Liver (tissue), 7 donors: ENCODE measurements at regions not wholly inside any gene's neighbourhood (a gene's known extent, or its start where the extent isn't known, plus 50 kb on each side); places are given as distances from the start of the nearest gene placed in this dataset.

Experiments
- DNase-seq: peaks from one replicate; pipeline ENCODE4 v3.0.0-alpha.2; 2017; ENCODE audit warnings: low spot score
- H3K27ac ChIP-seq, 2 donors: one replicate each; pipeline ENCODE4 v1.7.0; 2013; ENCODE audit warnings: inconsistent platforms in 2 of 2, low read length in 2 of 2, control low read depth in 1 of 2, low read depth in 1 of 2, mild to moderate bottlenecking in 1 of 2
- H3K27me3 ChIP-seq, 4 donors: one replicate each; pipeline versions ENCODE4 v1.6.1 to v1.7.0; 2013; ENCODE audit warnings: low read length in 3 of 4, inconsistent platforms in 1 of 4, mild to moderate bottlenecking in 1 of 4, moderate library complexity in 1 of 4; ENCODE audit not compliant: control insufficient read depth in 4 of 4, insufficient read depth in 4 of 4
- H3K36me3 ChIP-seq, 4 donors: one replicate each; pipeline versions ENCODE4 v1.6.1 to v1.7.0; 2013; ENCODE audit warnings: low read length in 3 of 4, mild to moderate bottlenecking in 3 of 4, low read depth in 1 of 4, moderate library complexity in 1 of 4; ENCODE audit not compliant: control insufficient read depth in 4 of 4, insufficient read depth in 3 of 4
- H3K4me1 ChIP-seq, 4 donors: one replicate each; pipeline versions ENCODE4 v1.6.1 to v1.7.0; 2013; ENCODE audit warnings: low read length in 3 of 4, mild to moderate bottlenecking in 3 of 4, moderate library complexity in 1 of 4; ENCODE audit not compliant: control insufficient read depth in 4 of 4, insufficient read depth in 4 of 4
- H3K4me3 ChIP-seq, 3 donors: one replicate each; pipeline versions ENCODE4 v1.6.1 to v1.7.0; 2013; ENCODE audit warnings: low read length in 3 of 3, control low read depth in 1 of 3, low read depth in 1 of 3, mild to moderate bottlenecking in 1 of 3
- H3K9ac ChIP-seq, 2 donors: one replicate each; pipeline ENCODE4 v1.7.0; 2013; ENCODE audit warnings: low read length in 2 of 2, mild to moderate bottlenecking in 2 of 2, moderate library complexity in 2 of 2, control low read depth in 1 of 2, low read depth in 1 of 2
- H3K9me3 ChIP-seq, 4 donors: one replicate each; pipeline versions ENCODE4 v1.6.1 to v1.7.0; 2013; ENCODE audit warnings: low read length in 3 of 4; ENCODE audit not compliant: control insufficient read depth in 4 of 4
- EGR1 ChIP-seq, 2 donors: IDR thresholded peaks; 2 replicates each; pipeline ENCODE4 v1.6.1; 2016 to 2018; ENCODE audit warnings: antibody characterized with exemption in 2 of 2, low read depth in 2 of 2
- FOXA1 ChIP-seq: IDR thresholded peaks from 2 replicates; pipeline ENCODE4 v1.6.1; 2016; ENCODE audit warnings: antibody characterized with exemption
- GABPA ChIP-seq, 2 donors: IDR thresholded peaks in 1 of 2; conservative IDR thresholded peaks in 1 of 2; 2 replicates each; pipeline ENCODE4 v1.6.1; 2016; ENCODE audit warnings: antibody characterized with exemption in 2 of 2, mild to moderate bottlenecking in 1 of 2, moderate library complexity in 1 of 2
- HNF4A ChIP-seq, 2 donors: conservative IDR thresholded peaks; 2 replicates each; pipeline ENCODE4 v1.6.1; 2016; ENCODE audit warnings: antibody characterized with exemption in 2 of 2, mild to moderate bottlenecking in 2 of 2
- HNF4G ChIP-seq: IDR thresholded peaks from 2 replicates; pipeline ENCODE4 v1.6.1; 2016; ENCODE audit warnings: antibody characterized with exemption
- JUND ChIP-seq, 2 donors: IDR thresholded peaks; 2 replicates each; pipeline ENCODE4 v1.6.1; 2016; ENCODE audit warnings: antibody characterized with exemption in 2 of 2
- MAX ChIP-seq: IDR thresholded peaks from 2 replicates; pipeline ENCODE4 v1.6.1; 2016; ENCODE audit warnings: antibody characterized with exemption
- NR2F2 ChIP-seq: IDR thresholded peaks from 2 replicates; pipeline ENCODE4 v1.6.1; 2016; ENCODE audit warnings: antibody characterized with exemption
- RAD21 ChIP-seq, 2 donors: IDR thresholded peaks; 2 replicates each; pipeline ENCODE4 v1.6.1; 2016; ENCODE audit warnings: antibody characterized with exemption in 2 of 2, mild to moderate bottlenecking in 2 of 2
- REST ChIP-seq: IDR thresholded peaks from 2 replicates; pipeline ENCODE4 v1.6.1; 2016; ENCODE audit warnings: antibody characterized with exemption, mild to moderate bottlenecking
- RXRA ChIP-seq, 2 donors: IDR thresholded peaks; 2 replicates each; pipeline ENCODE4 v1.6.1; 2017 to 2018; ENCODE audit warnings: antibody characterized with exemption in 2 of 2, mild to moderate bottlenecking in 1 of 2
- SP1 ChIP-seq: IDR thresholded peaks from 2 replicates; pipeline ENCODE4 v1.6.1; 2018; ENCODE audit warnings: antibody characterized with exemption, mild to moderate bottlenecking
- YY1 ChIP-seq: IDR thresholded peaks from 2 replicates; pipeline ENCODE4 v1.6.1; 2016; ENCODE audit warnings: antibody characterized with exemption, mild to moderate bottlenecking
- WGBS: extraction: QIAGEN DNeasy Blood & Tissue Kit; methylation state at CpG from one replicate; pipeline ENCODE4 v1.1.7; 2013; 5-methylcytosine and 5-hydroxymethylcytosine counted together
- TF ChIP-seq, protein P1 (sequence below): IDR thresholded peaks from 2 replicates; pipeline ENCODE4 v1.6.1; 2016; ENCODE audit warnings: antibody characterized with exemption
- TF ChIP-seq, protein P2 (sequence below): IDR thresholded peaks from 2 replicates; pipeline ENCODE4 v1.6.1; 2016; ENCODE audit warnings: antibody characterized with exemption
- donor health status: healthy.
- donor health status: healthy.
- donor health status: healthy.
- donor health status: healthy.

DNA sequence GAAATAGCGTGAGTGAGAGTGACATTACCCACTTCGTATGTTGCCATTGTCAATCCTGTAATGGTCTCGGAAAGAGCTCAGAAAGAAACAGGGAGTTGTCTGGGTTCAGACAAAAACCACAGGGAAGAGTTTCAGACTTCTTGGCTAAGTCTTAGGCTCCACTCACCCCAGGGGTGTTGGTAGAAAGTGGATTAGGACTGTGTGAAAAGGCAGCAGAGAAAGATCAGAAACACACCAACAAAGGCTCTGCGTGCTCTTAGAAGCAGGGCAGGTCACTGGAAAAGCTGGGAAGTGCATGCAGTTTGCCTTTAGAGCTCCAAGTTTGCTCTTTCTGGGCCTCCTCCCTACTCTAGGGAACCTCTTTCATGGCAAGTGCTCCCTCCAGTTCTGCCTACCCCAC is 106.1 kb upstream of the PLXNC1 start:
- Histone ChIP-seq H3K27ac (no peak overlapping the region), H3K9ac (no peak overlapping the region), H3K36me3 (no peaks in the 10 kb centered on the region), H3K9me3 (no peaks in the 10 kb centered on the region), H3K27me3 (no peaks in the 10 kb centered on the region), H3K4me3 (no peak overlapping the region), H3K4me1 (no peaks in the 10 kb centered on the region)
- WGBS = 93% methylated on average over 4 of the region's 4 CpGs
- DNase-seq = no peak
- TF ChIP-seq GABPA (IDR thresholded peaks at IDR 0.05 in 1 of 2, conservative IDR thresholded peaks at IDR 0.05 in 1 of 2) (no peak), JUND (IDR thresholded peaks at IDR 0.05) (no peak), RXRA (IDR thresholded peaks at IDR 0.05) (no peak), NR2F2 (no peak), EGR1 (IDR thresholded peaks at IDR 0.05; ENCODE audit: low read depth in 2 of 2) (no peak), RAD21 (IDR thresholded peaks at IDR 0.05) (no peak), MAX (no peak)
- TF ChIP-seq, protein P1, sequence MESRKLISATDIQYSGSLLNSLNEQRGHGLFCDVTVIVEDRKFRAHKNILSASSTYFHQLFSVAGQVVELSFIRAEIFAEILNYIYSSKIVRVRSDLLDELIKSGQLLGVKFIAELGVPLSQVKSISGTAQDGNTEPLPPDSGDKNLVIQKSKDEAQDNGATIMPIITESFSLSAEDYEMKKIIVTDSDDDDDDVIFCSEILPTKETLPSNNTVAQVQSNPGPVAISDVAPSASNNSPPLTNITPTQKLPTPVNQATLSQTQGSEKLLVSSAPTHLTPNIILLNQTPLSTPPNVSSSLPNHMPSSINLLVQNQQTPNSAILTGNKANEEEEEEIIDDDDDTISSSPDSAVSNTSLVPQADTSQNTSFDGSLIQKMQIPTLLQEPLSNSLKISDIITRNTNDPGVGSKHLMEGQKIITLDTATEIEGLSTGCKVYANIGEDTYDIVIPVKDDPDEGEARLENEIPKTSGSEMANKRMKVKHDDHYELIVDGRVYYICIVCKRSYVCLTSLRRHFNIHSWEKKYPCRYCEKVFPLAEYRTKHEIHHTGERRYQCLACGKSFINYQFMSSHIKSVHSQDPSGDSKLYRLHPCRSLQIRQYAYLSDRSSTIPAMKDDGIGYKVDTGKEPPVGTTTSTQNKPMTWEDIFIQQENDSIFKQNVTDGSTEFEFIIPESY = no peak
- TF ChIP-seq, protein P2, sequence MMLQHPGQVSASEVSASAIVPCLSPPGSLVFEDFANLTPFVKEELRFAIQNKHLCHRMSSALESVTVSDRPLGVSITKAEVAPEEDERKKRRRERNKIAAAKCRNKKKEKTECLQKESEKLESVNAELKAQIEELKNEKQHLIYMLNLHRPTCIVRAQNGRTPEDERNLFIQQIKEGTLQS = no peak

DNA sequence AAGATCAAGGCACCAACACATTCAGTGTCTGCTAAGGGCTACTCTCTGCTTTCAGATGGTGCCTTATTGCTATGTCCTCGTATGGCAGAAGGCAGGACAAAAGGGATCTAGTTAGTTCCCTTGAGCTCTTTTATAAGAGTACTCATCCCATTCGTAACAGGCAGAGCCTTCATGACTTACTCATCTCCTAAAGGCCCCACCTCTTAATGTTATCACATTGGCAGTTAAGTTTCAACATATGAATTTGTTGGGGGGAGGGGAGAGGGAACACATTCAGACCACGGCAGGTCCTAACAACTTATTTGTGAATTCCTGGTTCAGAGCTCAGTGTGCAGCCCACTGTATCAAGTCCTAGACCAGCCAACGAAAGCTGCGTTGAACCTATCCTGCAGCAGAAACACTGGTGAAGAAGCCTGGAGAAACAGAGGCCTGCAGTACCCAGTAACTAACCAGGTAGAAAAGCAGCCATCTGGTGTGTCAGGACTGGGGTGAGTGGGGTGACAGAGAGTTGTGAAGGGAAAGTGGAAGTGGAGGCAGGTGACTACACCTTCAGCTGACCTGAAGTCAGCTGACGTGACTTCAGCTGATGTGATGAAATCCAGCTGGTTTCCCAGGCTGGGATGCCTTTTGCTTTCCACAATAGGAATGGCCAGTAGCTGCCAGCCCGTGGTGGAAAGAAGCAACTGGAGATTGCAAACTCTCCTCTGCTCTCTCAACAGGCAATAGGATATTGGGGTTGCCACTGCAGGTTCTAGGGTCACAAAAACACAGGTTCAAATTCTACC is 101.6 kb upstream of the PLXNC1 start:
- Histone ChIP-seq H3K27ac (no peak overlapping the region), H3K9ac (no peak overlapping the region), H3K9me3 (no peaks in the 10 kb centered on the region), H3K4me3 (no peak overlapping the region), H3K4me1 (no peaks in the 10 kb centered on the region), H3K27me3 (peaks cover 0 to 4% (median 0%) of the 10 kb centered on the region in 4 donors), H3K36me3 (no peaks in the 10 kb centered on the region)
- WGBS = 83% methylated on average over 7 of the region's 7 CpGs
- DNase-seq = no peak
- TF ChIP-seq RXRA (IDR thresholded peaks at IDR 0.05) (no peak), HNF4G (no peak)

DNA sequence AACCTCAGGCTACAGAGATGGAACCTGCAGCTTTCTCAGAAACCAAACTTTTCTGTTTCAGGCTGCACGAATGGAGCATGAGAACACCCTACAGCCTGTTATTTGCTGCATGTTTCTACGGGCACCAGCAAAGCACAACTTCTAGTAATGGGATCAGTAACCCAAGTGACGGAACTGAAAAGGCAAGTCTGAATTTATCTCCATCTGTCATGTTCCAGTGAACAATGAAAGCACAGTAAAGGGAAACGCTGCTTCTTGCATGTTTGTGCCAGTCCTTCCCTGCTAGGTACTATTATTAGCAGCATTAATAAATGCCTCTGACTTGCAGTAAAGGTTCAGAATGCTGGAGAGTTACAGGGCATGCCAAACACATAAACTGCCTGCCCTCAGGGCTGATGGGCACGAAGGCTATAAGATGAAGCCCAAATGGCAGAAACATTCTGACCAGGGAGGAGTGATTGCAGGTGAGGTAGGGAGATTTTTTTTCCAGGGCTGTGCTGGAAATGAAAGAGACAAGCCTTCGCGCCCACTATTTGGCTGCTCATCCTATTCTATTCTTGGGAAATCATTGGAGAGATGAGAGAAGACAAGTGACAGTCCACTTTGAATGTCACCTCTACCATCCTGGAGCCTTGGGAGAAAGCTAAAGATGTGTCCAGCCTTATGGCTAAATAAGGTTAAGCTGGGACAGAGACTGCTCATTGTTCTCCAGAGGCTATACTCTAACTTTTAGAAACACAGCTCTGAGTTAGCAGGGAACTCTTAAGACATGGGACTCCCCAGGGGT is 100.4 kb upstream of the PLXNC1 start:
- no peak overlapping the region for H3K9ac ChIP-seq
- no peak for DNase-seq
- no peak overlapping the region for H3K4me3 ChIP-seq
- no peaks in the 10 kb centered on the region for H3K4me1 ChIP-seq
- H3K27ac ChIP-seq = no peak overlapping the region
- no peaks in the 10 kb centered on the region for H3K9me3 ChIP-seq
- peaks cover 0 to 4% (median 0%) of the 10 kb centered on the region in 4 donors for H3K27me3 ChIP-seq
- no peaks in the 10 kb centered on the region for H3K36me3 ChIP-seq
- 81% methylated on average over 7 of the region's 7 CpGs for WGBS
- TF ChIP-seq HNF4G (no peak), REST (no peak), NR2F2 (no peak), SP1 (no peak), EGR1 (IDR thresholded peaks at IDR 0.05; ENCODE audit: low read depth in 2 of 2) (no peak), RAD21 (IDR thresholded peaks at IDR 0.05) (no peak), RXRA (IDR thresholded peaks at IDR 0.05) (no peak), HNF4A (conservative IDR thresholded peaks at IDR 0.05) (no peak), FOXA1 (no peak), YY1 (no peak), GABPA (IDR thresholded peaks at IDR 0.05 in 1 of 2, conservative IDR thresholded peaks at IDR 0.05 in 1 of 2) (no peak), MAX (no peak)
- TF ChIP-seq, protein P2 = no peak
- TF ChIP-seq, protein P1 = no peak
